ENCODE measurements at regions not wholly inside any gene's neighbourhood (a gene's known extent, or its start where the extent isn't known, plus 50 kb on each side); places are given as distances from the start of the nearest gene placed in this dataset.

GRCh38 chr5:44664711-44665100 is 144.0 kb upstream of the MRPS30 start:
- WGBS, 2 experiments (ENCODE audit: insufficient coverage in 1 of 2, insufficient read length in 1 of 2) = 90 to 91% methylated on average over 2 to 3 of the region's 3 CpGs
- H3K27me3 ChIP-seq (ENCODE audit: control insufficient read depth, insufficient read depth, low read length, poor library complexity, severe bottlenecking) = no peaks in the 10 kb centered on the region
- no peaks in the 10 kb centered on the region for H3K4me1 Mint-ChIP-seq
- H3K4me1 ChIP-seq (ENCODE audit: control insufficient read depth, insufficient read depth, low read length) = no peaks in the 10 kb centered on the region
- no peak for TF ChIP-seq CTCF (conservative IDR thresholded peaks at IDR 0.05)
- DNase-seq = no peak
- no peaks in the 10 kb centered on the region for H3K36me3 Mint-ChIP-seq (ENCODE audit: low read depth)
- H3K4me3 Mint-ChIP-seq = no peak overlapping the region
- no peak overlapping the region for H3K27ac ChIP-seq (ENCODE audit: low read depth, low read length)
- H3K9me3 Mint-ChIP-seq = peaks cover 13% of the 10 kb centered on the region
- H3K27ac Mint-ChIP-seq = no peak overlapping the region
- H3K9me3 ChIP-seq (ENCODE audit: control insufficient read depth, low read length) = peaks cover 11% of the 10 kb centered on the region
- H3K9ac ChIP-seq (ENCODE audit: extremely low read depth, low read length, poor library complexity, severe bottlenecking) = no peak overlapping the region
- H3K27me3 Mint-ChIP-seq (ENCODE audit: insufficient read depth) = no peaks in the 10 kb centered on the region
- H3K4me3 ChIP-seq (ENCODE audit: low read length) = no peak overlapping the region
- no peaks in the 10 kb centered on the region for H3K36me3 ChIP-seq (ENCODE audit: control insufficient read depth, insufficient read depth, low read length)

GRCh38 chr5:44663991-44664710 is 144.6 kb upstream of the MRPS30 start:
- no peak overlapping the region for H3K27ac ChIP-seq (ENCODE audit: low read depth, low read length)
- Mint-ChIP-seq H3K36me3 (ENCODE audit: low read depth) (no peaks in the 10 kb centered on the region), H3K4me1 (no peaks in the 10 kb centered on the region), H3K27ac (no peak overlapping the region), H3K9me3 (peaks cover 11% of the 10 kb centered on the region), H3K27me3 (ENCODE audit: insufficient read depth) (no peaks in the 10 kb centered on the region), H3K4me3 (no peak overlapping the region)
- H3K9ac ChIP-seq (ENCODE audit: extremely low read depth, low read length, poor library complexity, severe bottlenecking) = no peak overlapping the region
- H3K4me1 ChIP-seq (ENCODE audit: control insufficient read depth, insufficient read depth, low read length) = no peaks in the 10 kb centered on the region
- no peak for DNase-seq
- peaks cover 11% of the 10 kb centered on the region for H3K9me3 ChIP-seq (ENCODE audit: control insufficient read depth, low read length)
- no peak overlapping the region for H3K4me3 ChIP-seq (ENCODE audit: low read length)
- no peaks in the 10 kb centered on the region for H3K27me3 ChIP-seq (ENCODE audit: control insufficient read depth, insufficient read depth, low read length, poor library complexity, severe bottlenecking)
- H3K36me3 ChIP-seq (ENCODE audit: control insufficient read depth, insufficient read depth, low read length) = no peaks in the 10 kb centered on the region
- WGBS, 2 experiments (ENCODE audit: insufficient coverage in 1 of 2, insufficient read length in 1 of 2) = 91 to 100% methylated on average over 1 to 10 of the region's 10 CpGs
- TF ChIP-seq CTCF (conservative IDR thresholded peaks at IDR 0.05) = no peak

- Mint-ChIP-seq H3K27me3 (ENCODE audit: insufficient read depth) (no peaks in the 10 kb centered on the region), H3K9me3 (peaks cover 9% of the 10 kb centered on the region), H3K4me1 (no peaks in the 10 kb centered on the region), H3K4me3 (no peak overlapping the region), H3K27ac (no peak overlapping the region), H3K36me3 (ENCODE audit: low read depth) (peaks cover 4% of the 10 kb centered on the region)
- H3K27me3 ChIP-seq (ENCODE audit: control insufficient read depth, insufficient read depth, low read length, poor library complexity, severe bottlenecking) = no peaks in the 10 kb centered on the region
- H3K4me1 ChIP-seq (ENCODE audit: control insufficient read depth, insufficient read depth, low read length) = no peaks in the 10 kb centered on the region
- no peaks in the 10 kb centered on the region for H3K36me3 ChIP-seq (ENCODE audit: control insufficient read depth, insufficient read depth, low read length)
- H3K9me3 ChIP-seq (ENCODE audit: control insufficient read depth, low read length) = peaks cover 9% of the 10 kb centered on the region
- no peak overlapping the region for H3K9ac ChIP-seq (ENCODE audit: extremely low read depth, low read length, poor library complexity, severe bottlenecking)
- H3K27ac ChIP-seq (ENCODE audit: low read depth, low read length) = no peak overlapping the region
- 83 to 86% methylated on average over 1 of the region's 1 CpG for WGBS, 2 experiments (ENCODE audit: insufficient coverage in 1 of 2, insufficient read length in 1 of 2)
- no peak for TF ChIP-seq CTCF (conservative IDR thresholded peaks at IDR 0.05)
- no peak overlapping the region for H3K4me3 ChIP-seq (ENCODE audit: low read length)
- no peak for DNase-seq
Observed at GRCh38 chr5:44661851-44662250, 146.9 kb upstream of the MRPS30 start.
